Activated CD4-positive, alpha-beta memory T cell treated with anti-CD3 and anti-CD28 coated beads, Interleukin-2, amount 10 ng/mL, durations not matched to agents 7 days and 5 days (primary cell): ENCODE measurements at regions not wholly inside any gene's neighbourhood (a gene's known extent, or its start where the extent isn't known, plus 50 kb on each side); places are given as distances from the start of the nearest gene placed in this dataset.

Source experiments
- CTCF ChIA-PET: fragments of 350-600 bp; sonication (Branson Sonifier 250); formaldehyde crosslinking; loops from one replicate; lab custom pipeline; 2021; ENCODE audit warnings: antibody characterized with exemption, inconsistent platforms; lab: Charles Lee
- POLR2A ChIA-PET: fragments of 350-600 bp; sonication (Branson Sonifier 250); formaldehyde crosslinking; loops from one replicate; lab custom pipeline; 2021; ENCODE audit warnings: antibody characterized with exemption; lab: Charles Lee
- DNase-seq: peaks from one replicate; pipeline ENCODE4 v3.0.0-alpha.2; 2020
- H3K27ac Mint-ChIP-seq: one replicate; pipeline ENCODE4 v1.8.0; 2021; ENCODE audit warnings: mild to moderate bottlenecking, mixed read lengths
- H3K27me3 Mint-ChIP-seq: one replicate; pipeline ENCODE4 v1.8.0; 2021; ENCODE audit warnings: mixed read lengths
- H3K36me3 Mint-ChIP-seq: one replicate; pipeline ENCODE4 v1.8.0; 2021; ENCODE audit warnings: low read depth, mixed read lengths
- H3K4me1 Mint-ChIP-seq: one replicate; pipeline ENCODE4 v1.8.0; 2021; ENCODE audit warnings: mixed read lengths
- H3K4me3 Mint-ChIP-seq: one replicate; pipeline ENCODE4 v1.8.0; 2021; ENCODE audit warnings: mild to moderate bottlenecking, mixed read lengths
- H3K9me3 Mint-ChIP-seq: one replicate; pipeline ENCODE4 v1.8.0; 2021; ENCODE audit warnings: mixed read lengths

DNA sequence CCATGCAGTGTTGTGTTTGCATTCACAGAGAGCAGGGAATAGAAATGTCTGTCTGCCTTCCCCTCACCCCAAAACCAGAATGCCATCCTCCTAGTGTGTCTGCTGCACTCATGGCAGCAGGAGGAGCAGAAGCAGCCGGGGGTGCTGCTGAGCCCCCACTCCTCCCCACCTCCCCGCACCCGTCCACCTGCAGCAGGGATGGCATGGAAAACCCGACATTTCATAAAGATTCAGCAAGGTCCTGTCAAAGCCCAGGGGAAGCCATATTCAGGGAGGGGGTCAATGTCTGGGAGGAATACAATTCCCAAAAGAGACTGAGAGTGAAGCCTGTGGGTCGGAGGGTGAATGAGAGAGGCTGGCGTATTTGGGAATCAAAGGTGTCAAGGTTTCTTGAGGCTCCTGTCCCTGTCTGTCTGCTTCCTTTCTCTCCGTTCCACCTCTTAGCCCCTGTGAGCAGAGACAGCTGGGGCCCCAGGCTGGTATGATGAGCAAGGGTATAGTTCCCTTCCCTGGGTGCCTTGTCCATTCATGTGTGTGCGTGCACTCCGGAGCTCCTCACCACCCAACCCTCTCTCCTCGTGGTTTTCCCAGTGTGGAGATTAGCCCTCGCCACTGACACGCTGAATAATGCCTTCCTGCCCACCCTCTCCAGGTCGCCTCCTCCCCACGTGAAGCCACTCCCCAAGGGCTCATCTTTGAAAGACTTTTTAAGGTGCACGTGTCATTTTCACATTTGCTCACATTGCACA, 133.5 kb upstream of the ZNF236 start:
- ChIA-PET CTCF (interaction anchor here (1.3 to 1.5 kb wide), 2 partner anchors 21 to 290 kb away, joined by 3 to 6 read pairs; no protein-coding TSS in a partner anchor), POLR2A (no interaction called here)

DNA sequence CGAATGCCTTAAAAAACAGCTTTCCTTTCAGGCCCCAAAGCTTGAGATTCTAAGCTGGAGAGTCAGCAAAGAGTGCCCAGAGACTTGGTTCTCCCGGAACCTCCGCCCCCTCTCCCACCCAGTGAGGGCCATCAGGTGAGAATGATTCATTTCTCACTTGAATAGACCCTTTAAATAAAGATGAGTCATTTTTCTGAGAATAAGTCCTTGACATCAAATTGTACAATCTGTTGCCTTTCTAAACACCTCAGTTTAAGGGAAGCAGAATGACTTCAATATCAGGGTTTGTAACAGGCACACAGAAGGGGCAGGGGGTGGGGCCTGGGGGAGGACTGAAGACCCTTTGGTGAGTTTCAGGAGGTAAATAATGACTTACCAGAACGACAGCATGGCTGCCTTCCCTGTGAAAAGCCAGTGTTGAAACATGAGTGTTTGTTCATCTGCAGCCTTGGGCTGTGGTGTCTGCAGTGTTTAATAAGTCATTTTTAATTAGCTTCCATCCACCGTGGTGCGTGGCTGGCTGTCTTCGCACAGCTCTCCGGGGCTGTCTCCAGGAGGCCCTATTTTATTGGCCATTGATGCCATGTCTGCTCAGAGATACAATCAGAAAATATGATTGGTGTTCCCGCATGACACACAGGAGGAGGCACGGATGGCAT, 134.9 kb upstream of the ZNF236 start:
- H3K9me3 Mint-ChIP-seq: no peaks in the 10 kb centered on the region
- H3K4me1 Mint-ChIP-seq: peaks cover 31% of the 10 kb centered on the region
- H3K27ac Mint-ChIP-seq: peak overlapping the region; percentile 86
- DNase-seq: peak; percentile 48
- ChIA-PET CTCF (interaction anchor here (0.6 to 0.9 kb wide), 4 partner anchors 60 to 1687 kb away, joined by 3 read pairs; no protein-coding TSS in a partner anchor), POLR2A (no interaction called here)
- H3K4me3 Mint-ChIP-seq: no peak overlapping the region
- H3K27me3 Mint-ChIP-seq: peaks cover 36% of the 10 kb centered on the region
- H3K36me3 Mint-ChIP-seq: no peaks in the 10 kb centered on the region

More for the DNA sequence above, 133.5 kb upstream of the ZNF236 start:
- H3K9me3 Mint-ChIP-seq: no peaks in the 10 kb centered on the region
- H3K36me3 Mint-ChIP-seq: no peaks in the 10 kb centered on the region
- no peak overlapping the region for H3K4me3 Mint-ChIP-seq
- H3K4me1 Mint-ChIP-seq: peaks cover 31% of the 10 kb centered on the region
- no peak overlapping the region for H3K27ac Mint-ChIP-seq
- no peak for DNase-seq
- peaks cover 46% of the 10 kb centered on the region for H3K27me3 Mint-ChIP-seq

DNA sequence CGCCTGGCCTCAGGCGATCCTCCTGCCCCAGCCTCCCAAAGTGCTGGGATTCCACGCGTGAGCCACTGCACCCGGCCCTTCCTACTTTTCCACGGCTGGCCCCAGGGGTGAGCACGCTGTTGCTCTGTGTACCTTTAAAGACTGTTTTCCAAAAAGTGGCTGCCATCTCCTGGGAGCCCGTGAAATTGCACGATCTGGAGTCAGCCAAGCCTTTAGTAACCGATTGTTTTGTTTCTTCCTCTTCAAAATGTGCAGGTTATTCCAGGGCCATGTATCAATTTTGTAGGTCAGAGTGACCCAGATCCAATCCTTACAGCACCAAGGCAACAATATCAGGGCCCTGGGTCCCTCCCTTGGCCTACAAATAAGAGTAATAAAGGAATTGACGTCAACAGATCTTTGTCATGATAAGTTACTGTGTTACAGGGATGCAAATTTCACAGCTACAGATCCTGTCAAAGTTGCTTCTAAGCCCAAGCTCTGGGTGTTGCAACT, 135.6 kb upstream of the ZNF236 start:
- DNase-seq: peak; percentile 28
- H3K4me1 Mint-ChIP-seq: peaks cover 31% of the 10 kb centered on the region
- POLR2A ChIA-PET: no interaction called here
- peak overlapping the region; percentile 24 for H3K4me3 Mint-ChIP-seq
- peaks cover 36% of the 10 kb centered on the region for H3K27me3 Mint-ChIP-seq
- CTCF ChIA-PET: interaction anchor here (0.6 to 0.9 kb wide), 4 partner anchors 61 to 1686 kb away, joined by 3 read pairs; no protein-coding TSS in a partner anchor
- no peaks in the 10 kb centered on the region for H3K36me3 Mint-ChIP-seq
- H3K27ac Mint-ChIP-seq: peak overlapping the region; percentile 86
- no peaks in the 10 kb centered on the region for H3K9me3 Mint-ChIP-seq

DNA sequence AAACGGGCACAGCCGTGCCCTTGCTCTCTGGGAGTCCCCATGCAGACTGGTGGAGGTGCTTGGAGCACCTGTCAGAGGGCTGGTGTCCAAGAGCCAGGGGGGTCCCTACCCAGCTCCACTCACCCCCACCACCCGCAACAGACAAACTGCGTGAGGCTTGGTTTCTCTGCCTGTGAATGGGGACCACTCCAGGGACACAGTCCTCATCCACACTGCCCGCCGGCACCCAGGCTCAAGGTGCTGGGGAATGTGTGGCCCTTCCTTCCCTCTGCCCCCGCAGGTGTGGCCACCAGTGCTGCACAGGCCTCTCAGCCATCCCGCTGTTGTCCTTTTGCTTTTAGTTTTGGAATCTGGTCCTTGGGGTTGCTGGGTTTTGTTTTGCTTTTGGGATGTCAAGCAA, 136.5 kb upstream of the ZNF236 start:
- Mint-ChIP-seq H3K4me3 (no peak overlapping the region), H3K9me3 (no peaks in the 10 kb centered on the region)
- POLR2A ChIA-PET: no interaction called here

DNA sequence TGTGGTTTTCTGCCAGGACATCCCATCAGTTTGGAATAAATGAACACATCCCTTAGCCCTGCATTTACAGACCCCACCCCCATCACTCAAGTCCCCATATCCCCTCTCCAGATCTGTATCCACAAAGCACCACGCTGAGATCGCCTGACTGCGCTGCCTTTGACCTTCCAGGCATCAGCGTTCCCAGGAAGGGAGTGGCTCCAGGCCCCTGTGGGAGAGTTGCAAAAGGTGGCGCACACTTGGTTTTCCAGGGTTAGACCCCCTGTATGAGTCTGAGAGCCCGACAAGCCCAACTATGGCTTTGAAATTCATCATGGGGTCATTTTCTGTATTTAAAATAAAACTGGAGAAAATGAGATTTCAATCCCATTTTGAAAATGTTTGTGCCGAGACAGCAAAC, 137.0 kb upstream of the ZNF236 start:
- Mint-ChIP-seq H3K27ac (no peak overlapping the region), H3K9me3 (no peaks in the 10 kb centered on the region), H3K4me3 (no peak overlapping the region), H3K27me3 (peaks cover 26% of the 10 kb centered on the region), H3K4me1 (peaks cover 31% of the 10 kb centered on the region), H3K36me3 (no peaks in the 10 kb centered on the region)
- ChIA-PET POLR2A (no interaction called here), CTCF (interaction anchor here (1.2 kb wide), 1 partner anchor 24 kb away, joined by 5 read pairs; no protein-coding TSS in a partner anchor)
- no peak for DNase-seq

More for the DNA sequence above, 136.5 kb upstream of the ZNF236 start:
- Mint-ChIP-seq H3K27ac (no peak overlapping the region), H3K4me1 (peaks cover 31% of the 10 kb centered on the region), H3K27me3 (peaks cover 28% of the 10 kb centered on the region), H3K36me3 (no peaks in the 10 kb centered on the region)
- CTCF ChIA-PET: no interaction called here
- no peak for DNase-seq

DNA sequence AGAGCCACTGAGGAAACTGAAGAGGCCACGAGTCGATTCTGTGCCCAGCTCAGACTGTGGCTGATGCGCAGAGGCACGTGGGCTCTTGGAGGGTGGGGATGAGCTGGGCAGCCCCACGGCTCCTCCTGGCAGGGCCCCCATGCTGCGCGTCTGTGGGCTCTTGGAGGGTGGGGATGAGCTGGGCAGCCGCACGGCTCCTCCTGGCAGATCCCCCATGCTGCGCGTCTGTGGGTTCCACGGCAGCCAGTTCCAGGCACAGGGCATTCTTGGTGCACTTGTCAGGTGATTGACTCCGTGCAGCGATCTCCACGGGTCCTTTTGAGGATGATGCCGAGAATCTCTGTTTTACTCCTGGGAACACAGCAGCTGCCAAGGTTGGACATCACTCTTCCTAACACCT, 138.1 kb upstream of the ZNF236 start:
- no peak for DNase-seq
- no peaks in the 10 kb centered on the region for H3K9me3 Mint-ChIP-seq
- H3K27ac Mint-ChIP-seq: no peak overlapping the region
- POLR2A ChIA-PET: no interaction called here
- peaks cover 21% of the 10 kb centered on the region for H3K27me3 Mint-ChIP-seq
- H3K4me1 Mint-ChIP-seq: peaks cover 28% of the 10 kb centered on the region
- no peaks in the 10 kb centered on the region for H3K36me3 Mint-ChIP-seq
- no peak overlapping the region for H3K4me3 Mint-ChIP-seq
- CTCF ChIA-PET: interaction anchor here (1.2 to 2.2 kb wide), 2 partner anchors 25 to 286 kb away, joined by 5 to 7 read pairs; no protein-coding TSS in a partner anchor

DNA sequence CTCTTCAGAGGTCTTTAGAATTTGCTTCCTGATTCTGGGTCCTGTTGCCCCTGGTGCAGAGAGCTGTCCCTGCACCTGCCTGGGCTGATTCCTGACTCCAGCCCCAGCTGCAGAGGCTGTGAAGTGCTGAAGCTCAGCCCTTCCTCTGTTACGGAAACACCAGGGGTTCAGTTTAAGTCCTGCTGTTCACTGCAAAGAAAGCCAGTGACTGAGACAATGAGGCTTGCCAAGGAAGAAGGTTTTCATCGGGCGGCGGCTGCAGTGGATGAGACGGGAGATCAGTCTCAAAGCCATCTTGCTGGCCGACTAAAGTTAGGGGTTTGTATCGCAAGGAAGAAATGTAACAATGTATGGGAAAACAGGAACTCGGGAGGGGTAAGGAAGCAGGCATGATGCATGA, 142.4 kb upstream of the ZNF236 start:
- Mint-ChIP-seq H3K27me3 (peaks cover 13% of the 10 kb centered on the region), H3K27ac (no peak overlapping the region), H3K9me3 (no peaks in the 10 kb centered on the region), H3K4me1 (no peaks in the 10 kb centered on the region), H3K4me3 (no peak overlapping the region), H3K36me3 (no peaks in the 10 kb centered on the region)
- no peak for DNase-seq
- ChIA-PET POLR2A (no interaction called here), CTCF (no interaction called here)

DNA sequence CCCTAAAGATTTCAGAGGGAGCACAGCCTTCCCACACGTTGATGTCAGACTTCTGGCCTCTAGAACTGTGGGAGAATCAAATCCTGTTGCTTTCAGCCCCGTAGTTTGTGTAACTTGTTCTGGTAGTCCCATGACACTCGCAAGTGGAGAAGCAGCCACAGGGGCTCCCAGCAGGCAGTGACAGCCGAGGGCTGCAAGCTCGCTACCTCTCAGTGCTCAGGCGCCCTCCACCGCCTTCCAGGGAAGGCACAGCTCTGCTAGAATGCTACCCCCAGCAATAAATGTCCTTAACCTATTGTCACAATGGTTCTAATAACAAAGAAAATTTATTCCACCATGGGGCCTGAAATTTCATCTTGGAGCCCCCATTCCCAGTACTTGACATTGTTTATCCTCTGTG, 143.1 kb upstream of the ZNF236 start:
- CTCF ChIA-PET: no interaction called here

DNA sequence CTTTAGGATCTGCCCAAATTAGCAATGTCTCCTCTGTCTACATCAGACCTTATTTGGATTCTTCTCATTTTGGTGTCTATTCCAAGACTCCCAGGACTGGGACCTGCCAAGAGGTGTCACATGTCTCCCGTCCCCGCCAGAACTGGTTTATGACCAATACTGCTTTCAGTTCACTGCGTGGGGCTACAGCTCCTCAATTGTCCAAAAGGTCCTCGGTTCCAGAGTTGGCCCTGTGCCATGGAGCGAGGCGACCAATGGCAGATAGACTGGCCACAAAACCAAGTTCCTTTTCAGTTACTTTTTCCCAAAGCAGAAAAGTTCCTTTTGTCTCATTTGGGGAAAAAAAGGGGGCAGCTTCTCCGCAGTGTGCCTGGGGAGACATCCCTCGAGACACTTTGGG, 144.1 kb upstream of the ZNF236 start:
- H3K27ac Mint-ChIP-seq: no peak overlapping the region
- ChIA-PET POLR2A (no interaction called here), CTCF (no interaction called here)
- H3K4me3 Mint-ChIP-seq: no peak overlapping the region
- peaks cover 15% of the 10 kb centered on the region for H3K27me3 Mint-ChIP-seq
- no peaks in the 10 kb centered on the region for H3K9me3 Mint-ChIP-seq
- no peak for DNase-seq
- H3K36me3 Mint-ChIP-seq: no peaks in the 10 kb centered on the region
- H3K4me1 Mint-ChIP-seq: no peaks in the 10 kb centered on the region

More for the DNA sequence above, 143.1 kb upstream of the ZNF236 start:
- no peaks in the 10 kb centered on the region for H3K9me3 Mint-ChIP-seq
- DNase-seq: no peak
- peaks cover 15% of the 10 kb centered on the region for H3K27me3 Mint-ChIP-seq
- POLR2A ChIA-PET: no interaction called here
- H3K36me3 Mint-ChIP-seq: no peaks in the 10 kb centered on the region
- no peak overlapping the region for H3K4me3 Mint-ChIP-seq
- H3K4me1 Mint-ChIP-seq: no peaks in the 10 kb centered on the region
- no peak overlapping the region for H3K27ac Mint-ChIP-seq

DNA sequence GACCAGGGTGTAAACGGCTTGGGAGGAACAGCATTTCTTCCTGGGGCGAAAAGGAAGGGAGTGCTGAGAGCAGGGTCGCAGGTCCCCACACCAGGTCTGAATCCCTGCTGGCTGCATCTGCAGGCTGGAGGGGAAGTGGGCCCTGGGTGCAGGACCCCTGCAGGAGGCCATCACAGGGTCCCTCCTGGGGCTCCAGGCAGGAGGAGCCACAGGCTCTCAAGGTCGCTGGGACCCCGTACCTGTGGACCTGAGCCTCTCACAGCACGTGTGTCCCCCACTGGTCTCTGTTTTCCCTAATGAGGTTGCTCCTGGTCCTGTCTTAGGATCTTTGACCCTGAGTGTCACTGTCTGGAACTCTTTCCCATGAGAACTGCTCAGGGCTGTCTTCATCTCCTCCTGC, 147.8 kb upstream of the ZNF236 start:
- POLR2A ChIA-PET: no interaction called here
- Mint-ChIP-seq H3K4me3 (no peak overlapping the region), H3K9me3 (no peaks in the 10 kb centered on the region), H3K27ac (no peak overlapping the region), H3K27me3 (peaks cover 7% of the 10 kb centered on the region), H3K4me1 (no peaks in the 10 kb centered on the region), H3K36me3 (no peaks in the 10 kb centered on the region)
- DNase-seq: no peak
- CTCF ChIA-PET: no interaction called here

DNA sequence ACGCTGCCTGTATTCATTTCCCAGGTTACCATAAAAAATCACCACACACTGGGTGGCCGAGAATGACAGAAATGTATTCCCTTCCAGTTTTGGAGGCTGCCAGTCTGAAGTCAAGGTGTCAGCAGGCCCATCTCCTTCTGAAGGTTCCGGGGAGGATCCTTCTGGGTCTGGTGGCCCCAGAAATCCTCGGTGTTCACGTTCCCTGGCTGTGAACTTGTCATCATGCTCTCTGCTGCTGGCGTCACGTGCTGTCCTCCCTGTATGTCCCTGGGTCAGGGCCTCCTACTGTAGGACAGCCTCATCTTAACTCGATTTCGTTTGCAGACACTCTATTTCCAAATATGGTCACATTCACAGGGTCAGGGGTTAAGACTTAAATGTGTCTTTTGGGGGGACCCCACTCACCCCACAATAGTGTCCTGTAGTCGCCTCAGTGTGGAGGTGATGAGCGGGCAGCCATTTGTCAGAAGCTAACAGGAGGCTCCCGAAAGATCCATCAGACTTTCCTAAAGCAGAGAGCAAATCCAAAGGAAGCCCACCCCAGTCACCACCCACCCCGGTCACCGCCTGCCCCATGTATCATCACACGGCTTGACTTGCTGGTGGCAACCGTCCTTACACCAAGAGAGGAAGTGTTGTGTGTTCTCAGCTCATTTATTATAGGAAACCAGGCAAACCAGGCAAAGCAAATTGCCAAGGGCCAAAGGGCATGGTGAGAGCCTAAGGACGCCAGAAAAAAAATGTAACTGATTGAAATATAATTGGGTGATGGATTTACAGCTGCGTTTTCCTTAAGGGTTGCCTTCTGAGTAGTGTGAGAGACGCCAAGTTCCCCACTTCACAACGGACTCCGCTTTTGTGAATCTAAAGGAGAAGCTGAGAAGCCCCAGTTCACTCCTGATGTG, 148.8 kb upstream of the ZNF236 start:
- POLR2A ChIA-PET: no interaction called here
- DNase-seq: no peak
- Mint-ChIP-seq H3K4me3 (no peak overlapping the region), H3K4me1 (no peaks in the 10 kb centered on the region), H3K27ac (no peak overlapping the region), H3K36me3 (no peaks in the 10 kb centered on the region), H3K27me3 (peaks cover 3% of the 10 kb centered on the region), H3K9me3 (no peaks in the 10 kb centered on the region)
- CTCF ChIA-PET: no interaction called here

DNA sequence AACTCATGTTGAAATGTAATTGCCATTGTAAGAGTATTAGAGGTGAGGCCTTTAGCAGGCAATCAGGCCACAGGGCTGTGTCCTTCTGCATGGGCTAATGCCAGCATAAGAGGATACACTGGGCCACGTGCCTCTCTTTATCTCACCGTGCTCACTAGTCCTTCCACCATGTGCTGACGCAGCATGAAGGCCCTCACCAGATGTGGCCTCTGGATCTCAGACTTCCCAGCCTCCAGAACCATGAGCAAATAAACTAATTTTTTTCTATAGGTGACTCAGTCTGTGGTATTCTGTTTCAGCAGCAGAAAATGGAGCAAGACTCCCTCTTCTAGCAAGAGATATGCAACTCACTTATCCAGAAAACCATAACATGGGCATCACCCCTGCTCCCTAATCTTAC, 149.7 kb upstream of the ZNF236 start:
- DNase-seq: no peak
- Mint-ChIP-seq H3K9me3 (no peaks in the 10 kb centered on the region), H3K27ac (no peak overlapping the region), H3K36me3 (no peaks in the 10 kb centered on the region), H3K27me3 (peaks cover 1% of the 10 kb centered on the region), H3K4me3 (no peak overlapping the region), H3K4me1 (no peaks in the 10 kb centered on the region)
- ChIA-PET CTCF (no interaction called here), POLR2A (no interaction called here)
